IMR-90 (cell line): ENCODE measurements at regions not wholly inside any gene's neighbourhood (a gene's known extent, or its start where the extent isn't known, plus 50 kb on each side); places are given as distances from the start of the nearest gene placed in this dataset.

Source experiments
- ATAC-seq: fragments of 200-7000 bp; cut with Tn5 transposase; 2 replicates; pipeline ENCODE4 v1.9.1; 2020; ENCODE audit warnings: low read depth, mild to moderate bottlenecking, moderate library complexity
- BruUV-seq: library from RNA; stranded (reverse); fragments of 400-500 nt; replicated peaks from 2 replicates; lab custom pipeline; 2021; lab: Mats Ljungman, UMichigan
- CTCF ChIA-PET: fragments of 300-600 bp; formaldehyde crosslinking; extraction: SDS; loops from one replicate; lab custom pipeline; 2021; ENCODE audit warnings: antibody characterized with exemption; lab: Yijun Ruan, JAX
- POLR2A ChIA-PET: fragments of 300-600 bp; sonication (Branson Sonifier 250); formaldehyde crosslinking; loops from one replicate; lab custom pipeline; 2022; ENCODE audit warnings: antibody characterized with exemption; ENCODE audit not compliant: unreplicated experiment; lab: Charles Lee
- DNase-seq: peaks from one replicate; pipeline ENCODE4 v3.0.0; 2013
- H2AFZ ChIP-seq: replicated peaks from 2 replicates; pipeline ENCODE3; 2013; ENCODE audit warnings: low read length, mild to moderate bottlenecking; ENCODE audit not compliant: poor library complexity
- H2AK5ac ChIP-seq: 2 replicates; pipeline ENCODE4 v1.6.1; 2013; ENCODE audit warnings: low read depth, low read length, inconsistent platforms
- H2AK9ac ChIP-seq: replicated peaks from 2 replicates; pipeline ENCODE3; 2013; ENCODE audit warnings: mild to moderate bottlenecking, low read depth, low read length, moderate library complexity; ENCODE audit not compliant: poor library complexity
- H2BK120ac ChIP-seq: 2 replicates; pipeline ENCODE4 v1.6.1; 2013; ENCODE audit warnings: low read depth, low read length, inconsistent platforms
- H2BK15ac ChIP-seq: 3 replicates; pipeline ENCODE4 v1.6.1; 2013; ENCODE audit warnings: low read depth, low read length, inconsistent platforms
- H2BK20ac ChIP-seq: 2 replicates; pipeline ENCODE4 v1.6.1; 2013; ENCODE audit warnings: low read depth, mild to moderate bottlenecking, inconsistent platforms, low read length, moderate library complexity
- H2BK5ac ChIP-seq: 2 replicates; pipeline ENCODE4 v1.6.1; 2013; ENCODE audit warnings: mild to moderate bottlenecking, low read depth, low read length, inconsistent platforms; ENCODE audit not compliant: poor library complexity, severe bottlenecking
- H3K14ac ChIP-seq: replicated peaks from 2 replicates; pipeline ENCODE4 v1.6.1; 2013; ENCODE audit warnings: low read depth, low read length, inconsistent platforms
- H3K18ac ChIP-seq: 2 replicates; pipeline ENCODE4 v1.6.1; 2013; ENCODE audit warnings: low read depth, low read length, control low read depth
- H3K23ac ChIP-seq: 2 replicates; pipeline ENCODE4 v1.6.1; 2013; ENCODE audit warnings: low read depth, low read length, inconsistent platforms
- H3K27ac ChIP-seq: 2 replicates; pipeline ENCODE4 v1.5.1; 2013; ENCODE audit warnings: mild to moderate bottlenecking, control low read depth, low read length; ENCODE audit not compliant: insufficient read depth
- H3K27me3 ChIP-seq: 2 replicates; pipeline ENCODE4 v1.6.1; 2013; ENCODE audit warnings: low read length; ENCODE audit not compliant: control insufficient read depth, insufficient read depth
- H3K36me3 ChIP-seq: 2 replicates; pipeline ENCODE4 v1.6.1; 2013; ENCODE audit warnings: low read length, mixed read lengths; ENCODE audit not compliant: control insufficient read depth, insufficient read depth
- H3K4ac ChIP-seq: 2 replicates; pipeline ENCODE4 v1.6.1; 2013; ENCODE audit warnings: low read depth, low read length, inconsistent platforms
- H3K4me1 ChIP-seq: 2 replicates; pipeline ENCODE4 v1.6.1; 2013; ENCODE audit warnings: low read length, mixed read lengths; ENCODE audit not compliant: control insufficient read depth, insufficient read depth
- H3K4me2 ChIP-seq: 2 replicates; pipeline ENCODE4 v1.6.1; 2013; ENCODE audit warnings: low read depth, mild to moderate bottlenecking, control low read depth, low read length, moderate library complexity
- H3K4me3 ChIP-seq: 2 replicates; pipeline ENCODE4 v1.5.1; 2013; ENCODE audit warnings: low read depth, mild to moderate bottlenecking, control low read depth, low read length, moderate library complexity; ENCODE audit not compliant: insufficient read depth
- H3K56ac ChIP-seq: 2 replicates; pipeline ENCODE4 v1.6.1; 2013; ENCODE audit warnings: low read length, inconsistent platforms; ENCODE audit not compliant: insufficient read depth; ENCODE audit errors: extremely low read depth
- H3K79me1 ChIP-seq, 2 experiments: 2 replicates each; pipeline ENCODE4 v1.6.1; 2013; ENCODE audit warnings: low read length in 2 of 2, inconsistent platforms in 1 of 2, low read depth in 1 of 2
- H3K9ac ChIP-seq: 2 replicates; pipeline ENCODE4 v1.6.1; 2013; ENCODE audit warnings: low read depth, low read length, control low read depth
- H3K9me1 ChIP-seq: 2 replicates; pipeline ENCODE4 v1.6.1; 2013; ENCODE audit warnings: low read length, inconsistent platforms; ENCODE audit not compliant: insufficient read depth
- H3K9me3 ChIP-seq: 2 replicates; pipeline ENCODE4 v1.6.1; 2013; ENCODE audit warnings: low read length; ENCODE audit not compliant: control insufficient read depth, insufficient read depth
- H4K20me1 ChIP-seq: 2 replicates; pipeline ENCODE4 v1.6.1; 2013; ENCODE audit warnings: low read length, inconsistent platforms; ENCODE audit not compliant: insufficient read depth
- H4K5ac ChIP-seq: 2 replicates; pipeline ENCODE4 v1.6.1; 2013; ENCODE audit warnings: mild to moderate bottlenecking, low read depth, low read length, control low read depth
- H4K8ac ChIP-seq, 2 experiments: 2 replicates each; pipeline ENCODE4 v1.6.1; 2013; ENCODE audit warnings: low read depth in 2 of 2, low read length in 2 of 2, control low read depth in 1 of 2, inconsistent platforms in 1 of 2
- H4K91ac ChIP-seq: 2 replicates; pipeline ENCODE4 v1.6.1; 2013; ENCODE audit warnings: low read depth, low read length, inconsistent platforms; ENCODE audit not compliant: insufficient read depth
- FOS ChIP-seq: fragments of 150-350 bp; IDR thresholded peaks from 2 replicates; pipeline ENCODE4 v1.6.1; 2016; ENCODE audit warnings: low read depth, low read length
- MAFK ChIP-seq: IDR thresholded peaks from 2 replicates; pipeline ENCODE4 v1.6.1; 2012; ENCODE audit warnings: low read depth, low read length, improper control_type of control experiment
- MXI1 ChIP-seq: IDR thresholded peaks from 2 replicates; pipeline ENCODE4 v1.6.1; 2012; ENCODE audit warnings: low read depth, mild to moderate bottlenecking, low read length, moderate library complexity, borderline replicate concordance
- RCOR1 ChIP-seq: IDR thresholded peaks from 2 replicates; pipeline ENCODE4 v1.6.1; 2012; ENCODE audit warnings: mild to moderate bottlenecking, low read length, improper control_type of control experiment; ENCODE audit not compliant: insufficient replicate concordance
- WGBS, 2 experiments: methylation state at CpG; one replicate each; pipeline versions ENCODE4 v1.1.5 to v1.1.7; 2013; ENCODE audit warnings: missing lambda C conversion rate in 2 of 2; ENCODE audit not compliant: insufficient read length in 1 of 2; ENCODE audit errors: extremely low coverage in 2 of 2; 5-methylcytosine and 5-hydroxymethylcytosine counted together
- dilution Hi-C: fragments of 300-500 bp; cut with HindIII; formaldehyde crosslinking; loops from one replicate; pipeline ENCODE4 v1.14.3; 2018; ENCODE audit warnings: low sequenced_read_pairs; ENCODE audit not compliant: unreplicated experiment
- in situ Hi-C: fragments of 300-500 bp; cut with MboI; formaldehyde crosslinking; loops from 3 replicates; pipeline ENCODE4 v1.14.3; 2019; ENCODE audit warnings: low sequenced_read_pairs, inconsistent platforms, mixed read lengths
- intact Hi-C: fragments of 100-400 bp; cut with micrococcal nuclease; formaldehyde crosslinking; loops from 2 replicates; pipeline ENCODE4 v1.10.0; 2022
- TF ChIP-seq, protein P1 (sequence below): fragments of 150-350 bp; IDR thresholded peaks from 2 replicates; pipeline ENCODE4 v1.6.1; 2017; ENCODE audit warnings: mild to moderate bottlenecking, antibody characterized with exemption, low read length, low read depth
- TF ChIP-seq, protein P2 (sequence below): conservative IDR thresholded peaks from 2 replicates; pipeline ENCODE4 v1.5.1; 2012; ENCODE audit warnings: mild to moderate bottlenecking, low read depth, low read length, improper control_type of control experiment

DNA sequence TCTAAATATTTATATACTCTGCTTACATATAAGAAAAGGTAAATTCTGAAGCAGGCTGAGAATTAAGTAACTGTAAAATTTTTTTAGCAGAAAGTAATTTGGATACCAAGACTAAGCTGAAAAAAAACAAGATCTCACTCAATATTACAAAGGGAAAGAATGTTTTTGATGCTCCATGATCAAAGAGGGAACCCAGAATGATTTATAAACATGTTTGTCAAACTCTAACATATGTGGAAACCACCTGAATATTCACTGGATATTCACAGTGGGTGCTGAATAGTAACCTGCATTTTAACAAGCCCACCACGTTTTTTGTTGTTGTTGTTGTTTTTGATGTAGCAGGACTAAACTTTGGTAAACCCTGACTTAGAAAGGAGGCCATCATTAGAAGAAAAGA is 324.9 kb upstream of the GATB start:
- no peak overlapping the region for H2BK120ac ChIP-seq
- no peaks in the 10 kb centered on the region for H3K4me1 ChIP-seq
- no peak overlapping the region for H4K91ac ChIP-seq
- H2BK15ac ChIP-seq = no peak overlapping the region
- no peak overlapping the region for H3K4me3 ChIP-seq
- no peak overlapping the region for H3K18ac ChIP-seq
- no peak for DNase-seq
- H3K4ac ChIP-seq = no peak overlapping the region
- peaks cover 23% of the 10 kb centered on the region for H3K27me3 ChIP-seq
- no peak overlapping the region for H3K4me2 ChIP-seq
- no peaks in the 10 kb centered on the region for H3K36me3 ChIP-seq
- H4K5ac ChIP-seq = no peak overlapping the region
- WGBS, 2 experiments = no CpG with 5 or more reads among the region's 1 CpG
- BruUV-seq = no TSS peak
- no peak overlapping the region for H3K27ac ChIP-seq
- H3K9me3 ChIP-seq = peaks cover 3% of the 10 kb centered on the region; the same call in 1 of the 2 replicates
- H2BK20ac ChIP-seq = no peak overlapping the region
- no peak overlapping the region for H3K56ac ChIP-seq
- TF ChIP-seq FOS (no peak), RCOR1 (no peak), MAFK (no peak), MXI1 (no peak)
- TF ChIP-seq, protein P1, sequence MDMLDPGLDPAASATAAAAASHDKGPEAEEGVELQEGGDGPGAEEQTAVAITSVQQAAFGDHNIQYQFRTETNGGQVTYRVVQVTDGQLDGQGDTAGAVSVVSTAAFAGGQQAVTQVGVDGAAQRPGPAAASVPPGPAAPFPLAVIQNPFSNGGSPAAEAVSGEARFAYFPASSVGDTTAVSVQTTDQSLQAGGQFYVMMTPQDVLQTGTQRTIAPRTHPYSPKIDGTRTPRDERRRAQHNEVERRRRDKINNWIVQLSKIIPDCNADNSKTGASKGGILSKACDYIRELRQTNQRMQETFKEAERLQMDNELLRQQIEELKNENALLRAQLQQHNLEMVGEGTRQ = no peak
- TF ChIP-seq, protein P2, sequence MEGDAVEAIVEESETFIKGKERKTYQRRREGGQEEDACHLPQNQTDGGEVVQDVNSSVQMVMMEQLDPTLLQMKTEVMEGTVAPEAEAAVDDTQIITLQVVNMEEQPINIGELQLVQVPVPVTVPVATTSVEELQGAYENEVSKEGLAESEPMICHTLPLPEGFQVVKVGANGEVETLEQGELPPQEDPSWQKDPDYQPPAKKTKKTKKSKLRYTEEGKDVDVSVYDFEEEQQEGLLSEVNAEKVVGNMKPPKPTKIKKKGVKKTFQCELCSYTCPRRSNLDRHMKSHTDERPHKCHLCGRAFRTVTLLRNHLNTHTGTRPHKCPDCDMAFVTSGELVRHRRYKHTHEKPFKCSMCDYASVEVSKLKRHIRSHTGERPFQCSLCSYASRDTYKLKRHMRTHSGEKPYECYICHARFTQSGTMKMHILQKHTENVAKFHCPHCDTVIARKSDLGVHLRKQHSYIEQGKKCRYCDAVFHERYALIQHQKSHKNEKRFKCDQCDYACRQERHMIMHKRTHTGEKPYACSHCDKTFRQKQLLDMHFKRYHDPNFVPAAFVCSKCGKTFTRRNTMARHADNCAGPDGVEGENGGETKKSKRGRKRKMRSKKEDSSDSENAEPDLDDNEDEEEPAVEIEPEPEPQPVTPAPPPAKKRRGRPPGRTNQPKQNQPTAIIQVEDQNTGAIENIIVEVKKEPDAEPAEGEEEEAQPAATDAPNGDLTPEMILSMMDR = no peak
- dilution Hi-C loops = no loop called here
- H4K20me1 ChIP-seq = no peaks in the 10 kb centered on the region
- no peak overlapping the region for H3K23ac ChIP-seq
- CTCF ChIA-PET = no interaction called here
- H3K9ac ChIP-seq = no peak overlapping the region
- no peak for ATAC-seq
- intact Hi-C loops = no loop called here
- H3K79me1 ChIP-seq = no peaks in the 10 kb centered on the region
- H2AK9ac ChIP-seq = no peak overlapping the region
- no peak overlapping the region for H3K14ac ChIP-seq
- H2AK5ac ChIP-seq = no peak overlapping the region
- H2BK5ac ChIP-seq = no peak overlapping the region
- no peak overlapping the region for H4K8ac ChIP-seq
- no peak overlapping the region for H2AFZ ChIP-seq
- POLR2A ChIA-PET = no interaction called here
- no peaks in the 10 kb centered on the region; the same call in 1 of the 2 replicates for H3K9me1 ChIP-seq
- in situ Hi-C loops = no loop called here
